K562 (cell line): ENCODE measurements at regions not wholly inside any gene's neighbourhood (a gene's known extent, or its start where the extent isn't known, plus 50 kb on each side); places are given as distances from the start of the nearest gene placed in this dataset.

Experiments
- ATAC-seq: fragments of 200-7000 bp; cut with Tn5 transposase; 3 replicates; pipeline ENCODE4 v1.9.1; 2020; ENCODE audit warnings: moderate library complexity
- BruUV-seq: library from RNA; stranded (reverse); fragments of 400-500 nt; replicated peaks from 2 replicates; lab custom pipeline; 2021; lab: Mats Ljungman, UMichigan
- CTCF ChIA-PET: fragments of 300-600 bp; formaldehyde crosslinking; extraction: SDS; loops from one replicate; lab custom pipeline; 2021; ENCODE audit warnings: low intra/inter-chr PET ratio; lab: Yijun Ruan, JAX
- POLR2A ChIA-PET: fragments of 300-600, 350-650 bp; sonication (Branson Sonifier 250); formaldehyde crosslinking; extraction: SDS; loops from one replicate; lab custom pipeline; 2021; ENCODE audit warnings: antibody characterized with exemption, inconsistent platforms; lab: Yijun Ruan, JAX
- DNase-seq, 4 experiments: peaks; one replicate each; pipeline versions ENCODE4 v3.0.0 to v3.0.0-alpha.2; 2011 to 2018; ENCODE audit warnings: low spot score in 3 of 4, mixed read lengths in 3 of 4; ENCODE audit errors: extremely low read depth in 1 of 4
- FAIRE-seq: peaks from 2 replicates; lab custom pipeline; 2011; peaks lifted over from hg19 to GRCh38; lab: Jason Lieb, UNC
- H2AFZ ChIP-seq: 2 replicates; pipeline ENCODE4 v1.6.0; 2011; ENCODE audit warnings: low read depth, low read length, control low read depth, inconsistent platforms
- H3K27ac ChIP-seq: fragments of 200-600 bp; 3 replicates; pipeline ENCODE4 v1.8.0; 2011; ENCODE audit warnings: low read depth, mild to moderate bottlenecking, control low read depth, inconsistent platforms, low read length, moderate library complexity, mixed read lengths; ENCODE audit errors: extremely low read depth
- H3K27me3 ChIP-seq, 2 experiments: fragments of 300-600 bp in 1 of 2; 2 replicates in 1 of 2; 3 replicates in 1 of 2; pipeline versions ENCODE4 v1.6.0 to v1.8.0; 2011; ENCODE audit warnings: inconsistent platforms in 2 of 2, low read length in 2 of 2, mild to moderate bottlenecking in 1 of 2, mixed read lengths in 1 of 2, moderate library complexity in 1 of 2; ENCODE audit not compliant: control insufficient read depth in 2 of 2, insufficient read depth in 2 of 2
- H3K36me3 ChIP-seq: fragments of 300-600 bp; 3 replicates; pipeline ENCODE4 v1.8.0; 2011; ENCODE audit warnings: mild to moderate bottlenecking, low read length, inconsistent platforms; ENCODE audit not compliant: control insufficient read depth, insufficient read depth
- H3K4me1 ChIP-seq, 2 experiments: fragments of 200-600 bp in 1 of 2; replicated peaks in 1 of 2; 2 replicates in 1 of 2; 3 replicates in 1 of 2; pipeline versions ENCODE4 v1.5.1 to v1.8.0; 2011; ENCODE audit warnings: inconsistent platforms in 2 of 2, low read length in 2 of 2, mild to moderate bottlenecking in 1 of 2, mixed read lengths in 1 of 2, moderate library complexity in 1 of 2; ENCODE audit not compliant: control insufficient read depth in 2 of 2, insufficient read depth in 2 of 2
- H3K4me2 ChIP-seq: 2 replicates; pipeline ENCODE4 v1.6.1; 2011; ENCODE audit warnings: low read length, control low read depth, inconsistent platforms, mixed read lengths; ENCODE audit not compliant: insufficient read depth
- H3K4me3 ChIP-seq: fragments of 200-600 bp; sonication (generic), shearing (Covaris generic); 2 replicates; pipeline ENCODE4 v1.5.1; 2016; ENCODE audit warnings: control low read depth, inconsistent platforms
- H3K79me2 ChIP-seq: fragments of 200-600 bp; 3 replicates; pipeline ENCODE4 v1.8.0; 2011; ENCODE audit warnings: low read length, inconsistent platforms; ENCODE audit not compliant: control insufficient read depth, insufficient read depth
- H3K9ac ChIP-seq, 2 experiments: 2 replicates each; pipeline versions ENCODE4 v1.6.0 to v1.6.1; 2011; ENCODE audit warnings: low read depth in 2 of 2, low read length in 2 of 2, control low read depth in 1 of 2, inconsistent platforms in 1 of 2, mild to moderate bottlenecking in 1 of 2, mixed read lengths in 1 of 2; ENCODE audit not compliant: insufficient read depth in 1 of 2
- H3K9me1 ChIP-seq: one replicate; pipeline ENCODE4 v1.6.0; 2011; ENCODE audit warnings: inconsistent platforms, mild to moderate bottlenecking, low read length, moderate library complexity; ENCODE audit not compliant: control insufficient read depth, insufficient read depth
- H3K9me3 ChIP-seq: replicated peaks from 2 replicates; pipeline ENCODE4 v1.5.1; 2011; ENCODE audit warnings: low read depth, low read length, inconsistent platforms; ENCODE audit not compliant: control insufficient read depth, insufficient read depth
- H4K20me1 ChIP-seq: replicated peaks from 2 replicates; pipeline ENCODE4 v1.6.1; 2011; ENCODE audit warnings: low read length, inconsistent platforms, mixed read lengths; ENCODE audit not compliant: control insufficient read depth, insufficient read depth
- HDAC3 ChIP-seq: fragments of 450-650 bp; IDR thresholded peaks from 2 replicates; pipeline ENCODE4 v1.6.1; 2018; ENCODE audit warnings: borderline replicate concordance, mild to moderate bottlenecking, moderate library complexity; ENCODE audit not compliant: partially characterized antibody
- SRF ChIP-seq, 2 experiments: fragments of 250-450, 450-650 bp in 1 of 2; sonication (Bioruptor Pico) in 1 of 2; sonication (generic) in 1 of 2; formaldehyde crosslinking; IDR thresholded peaks; 2 replicates each; pipeline versions ENCODE4 v1.5.0 to v1.5.1; 2020 to 2022; ENCODE audit warnings: mild to moderate bottlenecking in 1 of 2, missing genetic modification reagents in 1 of 2
- SUPT5H ChIP-seq: fragments of 450-650 bp; IDR thresholded peaks from 2 replicates; pipeline ENCODE4 v1.6.1; 2016
- ZNF318 ChIP-seq, 2 experiments: fragments of 450-650 bp; IDR thresholded peaks; 2 replicates each; pipeline ENCODE4 v1.6.1; 2016; ENCODE audit warnings: mild to moderate bottlenecking in 2 of 2, borderline replicate concordance in 1 of 2, low read depth in 1 of 2, moderate library complexity in 1 of 2
- ZNF766 ChIP-seq: fragments of 200-800 bp; sonication (Bioruptor generic); conservative IDR thresholded peaks from 2 replicates; pipeline ENCODE4 v1.6.1; 2016; ENCODE audit warnings: missing genetic modification characterization, missing compliant biosample characterization
- WGBS: fragments of 100-300 bp; shearing (Covaris generic); methylation state at CpG from one replicate; pipeline ENCODE4 v1.1.6; 2016; ENCODE audit warnings: low coverage, mixed read lengths; ENCODE audit not compliant: insufficient coverage; ENCODE audit errors: missing lambda C conversion rate; 5-methylcytosine and 5-hydroxymethylcytosine counted together
- in situ Hi-C: fragments of 300-500 bp; cut with MboI; formaldehyde crosslinking; loops from 4 replicates; pipeline ENCODE4 v1.15.0; 2018; ENCODE audit warnings: inconsistent platforms, mixed read lengths
- intact Hi-C: fragments of 100-400 bp; cut with micrococcal nuclease; formaldehyde crosslinking; loops from 2 replicates; pipeline ENCODE4 v1.14.2; 2022

GRCh38 chrX:9252182-9252581, 212.7 kb upstream of the TBL1X start:
- DNase-seq (no peak), FAIRE-seq (no peak), ATAC-seq (no peak)
- Histone ChIP-seq H3K27me3 (no peaks in the 10 kb centered on the region; a peak in 2 of 5 replicates), H3K4me2 (no peak overlapping the region), H2AFZ (no peak overlapping the region), H3K9me1 (no peaks in the 10 kb centered on the region), H3K4me3 (no peak overlapping the region), H4K20me1 (no peaks in the 10 kb centered on the region), H3K4me1 (no peaks in the 10 kb centered on the region), H3K36me3 (no peaks in the 10 kb centered on the region), H3K79me2 (no peaks in the 10 kb centered on the region), H3K9ac (no peak overlapping the region), H3K9me3 (no peaks in the 10 kb centered on the region), H3K27ac (no peak overlapping the region)
- in situ Hi-C loops (no loop called here), intact Hi-C loops (no loop called here)
- TF ChIP-seq SRF (CRISPR knock-in tag; IDR thresholded peaks at IDR 0.05) = no peak
- CTCF ChIA-PET = no interaction called here
- POLR2A ChIA-PET = interaction anchor here (0.6 kb wide), 3 partner anchors 47 to 646 kb away, joined by 3 to 4 read pairs (median 4); no protein-coding TSS in a partner anchor
- BruUV-seq = no TSS peak
- WGBS = 0% methylated on average over 4 of the region's 4 CpGs

- no peak overlapping the region for H2AFZ ChIP-seq
- FAIRE-seq (no peak), ATAC-seq (no peak), DNase-seq (no peak)
- H3K9me1 ChIP-seq = no peaks in the 10 kb centered on the region
- no peak overlapping the region for H3K4me3 ChIP-seq
- 0% methylated on average over 1 of the region's 2 CpGs for WGBS
- POLR2A ChIA-PET = no interaction called here
- CTCF ChIA-PET = no interaction called here
- no peaks in the 10 kb centered on the region; a peak in 2 of 5 replicates for H3K27me3 ChIP-seq
- H3K9me3 ChIP-seq = no peaks in the 10 kb centered on the region
- H4K20me1 ChIP-seq = no peaks in the 10 kb centered on the region
- no TSS peak for BruUV-seq
- H3K9ac ChIP-seq = no peak overlapping the region
- TF ChIP-seq SUPT5H (no peak), ZNF318 (IDR thresholded peaks at IDR 0.05; ENCODE audit: borderline replicate concordance in 1 of 2, low read depth in 1 of 2) (no peak), HDAC3 (no peak), ZNF766 (CRISPR knock-in tag) (no peak)
- H3K4me1 ChIP-seq = no peaks in the 10 kb centered on the region
- in situ Hi-C loops = no loop called here
- H3K36me3 ChIP-seq = no peaks in the 10 kb centered on the region
- H3K27ac ChIP-seq = no peak overlapping the region
- no peaks in the 10 kb centered on the region for H3K79me2 ChIP-seq
- intact Hi-C loops = no loop called here
- H3K4me2 ChIP-seq = no peak overlapping the region
Observed at GRCh38 chrX:9253211-9253610, 211.6 kb upstream of the TBL1X start.
